Type B pancreatic cell (in vitro differentiated cells): ENCODE measurements at regions not wholly inside any gene's neighbourhood (a gene's known extent, or its start where the extent isn't known, plus 50 kb on each side); places are given as distances from the start of the nearest gene placed in this dataset.

ENCODE experiments used
- DNase-seq: peaks from one replicate; pipeline ENCODE4 v3.0.0; 2021; ENCODE audit warnings: mixed read lengths; ENCODE audit not compliant: unreplicated experiment; ENCODE audit errors: extremely low spot score
- H3K27ac Mint-ChIP-seq: 2 replicates; pipeline ENCODE4 v1.8.0; 2021; ENCODE audit warnings: mild to moderate bottlenecking, mixed read lengths
- H3K27me3 Mint-ChIP-seq: 2 replicates; pipeline ENCODE4 v1.8.0; 2021; ENCODE audit warnings: mixed read lengths
- H3K36me3 Mint-ChIP-seq: 2 replicates; pipeline ENCODE4 v1.8.0; 2021; ENCODE audit warnings: mixed read lengths
- H3K4me1 Mint-ChIP-seq: one replicate; pipeline ENCODE4 v1.8.0; 2021; ENCODE audit warnings: mixed read lengths; ENCODE audit not compliant: unreplicated experiment
- H3K4me3 Mint-ChIP-seq: 2 replicates; pipeline ENCODE4 v1.8.0; 2021; ENCODE audit warnings: mild to moderate bottlenecking, mixed read lengths
- H3K9me3 Mint-ChIP-seq: 2 replicates; pipeline ENCODE4 v1.8.0; 2021; ENCODE audit warnings: mixed read lengths
- TF ChIP-seq, protein P1 (sequence below): fragments of 200-600 bp; sonication (generic); conservative IDR thresholded peaks from 2 replicates; pipeline ENCODE4 v1.5.0; 2021; ENCODE audit warnings: antibody characterized with exemption, mild to moderate bottlenecking

DNA sequence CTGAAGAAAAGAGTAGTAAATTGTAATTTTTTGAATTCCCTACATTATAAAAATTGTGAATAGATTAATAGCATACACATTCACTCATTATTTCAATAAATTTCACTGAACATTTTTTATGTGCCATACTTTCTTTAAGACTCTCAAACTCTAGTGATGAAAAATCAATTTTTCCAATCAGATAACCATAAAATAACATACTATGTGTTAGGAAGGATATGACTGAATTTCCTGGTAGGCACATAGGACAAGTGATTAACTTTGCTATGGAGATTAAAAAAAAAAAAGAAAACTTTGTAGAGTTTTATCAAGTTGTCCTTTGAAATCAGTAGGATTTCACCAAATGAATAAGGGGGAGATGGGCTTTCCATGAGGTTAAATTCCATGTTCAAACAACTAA is 1597.3 kb upstream of the LRRTM3 start:
- DNase-seq, result no peak
- no peak overlapping the region for H3K27ac Mint-ChIP-seq
- no peaks in the 10 kb centered on the region for H3K27me3 Mint-ChIP-seq
- H3K4me1 Mint-ChIP-seq, result no peaks in the 10 kb centered on the region
- no peaks in the 10 kb centered on the region for H3K36me3 Mint-ChIP-seq
- H3K4me3 Mint-ChIP-seq, result no peak overlapping the region
- no peaks in the 10 kb centered on the region for H3K9me3 Mint-ChIP-seq
- TF ChIP-seq, protein P1, sequence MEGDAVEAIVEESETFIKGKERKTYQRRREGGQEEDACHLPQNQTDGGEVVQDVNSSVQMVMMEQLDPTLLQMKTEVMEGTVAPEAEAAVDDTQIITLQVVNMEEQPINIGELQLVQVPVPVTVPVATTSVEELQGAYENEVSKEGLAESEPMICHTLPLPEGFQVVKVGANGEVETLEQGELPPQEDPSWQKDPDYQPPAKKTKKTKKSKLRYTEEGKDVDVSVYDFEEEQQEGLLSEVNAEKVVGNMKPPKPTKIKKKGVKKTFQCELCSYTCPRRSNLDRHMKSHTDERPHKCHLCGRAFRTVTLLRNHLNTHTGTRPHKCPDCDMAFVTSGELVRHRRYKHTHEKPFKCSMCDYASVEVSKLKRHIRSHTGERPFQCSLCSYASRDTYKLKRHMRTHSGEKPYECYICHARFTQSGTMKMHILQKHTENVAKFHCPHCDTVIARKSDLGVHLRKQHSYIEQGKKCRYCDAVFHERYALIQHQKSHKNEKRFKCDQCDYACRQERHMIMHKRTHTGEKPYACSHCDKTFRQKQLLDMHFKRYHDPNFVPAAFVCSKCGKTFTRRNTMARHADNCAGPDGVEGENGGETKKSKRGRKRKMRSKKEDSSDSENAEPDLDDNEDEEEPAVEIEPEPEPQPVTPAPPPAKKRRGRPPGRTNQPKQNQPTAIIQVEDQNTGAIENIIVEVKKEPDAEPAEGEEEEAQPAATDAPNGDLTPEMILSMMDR, result no peak

DNA sequence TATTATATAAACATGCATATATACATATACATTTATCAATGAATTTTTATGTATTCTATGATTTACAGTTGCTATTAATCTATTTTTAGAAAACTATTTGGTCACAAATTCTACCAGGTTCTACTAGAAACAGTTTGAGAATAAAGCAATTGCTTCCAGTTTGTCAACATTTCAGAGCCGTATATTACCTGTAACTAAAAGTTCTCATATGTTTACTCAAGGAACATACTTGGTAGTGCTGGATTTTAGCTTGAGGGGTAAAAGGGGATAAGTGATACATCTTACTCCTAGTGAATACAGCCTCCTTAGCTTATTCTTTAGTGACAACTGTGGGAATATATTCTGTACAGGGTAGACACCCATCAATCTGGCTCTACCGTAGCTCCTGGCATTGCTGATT is 1590.5 kb upstream of the LRRTM3 start:
- no peak overlapping the region for H3K27ac Mint-ChIP-seq
- no peaks in the 10 kb centered on the region for H3K36me3 Mint-ChIP-seq
- TF ChIP-seq, protein P1, result no peak
- H3K4me3 Mint-ChIP-seq, result no peak overlapping the region
- no peaks in the 10 kb centered on the region for H3K9me3 Mint-ChIP-seq
- H3K27me3 Mint-ChIP-seq, result no peaks in the 10 kb centered on the region
- DNase-seq, result no peak
- no peaks in the 10 kb centered on the region for H3K4me1 Mint-ChIP-seq

DNA sequence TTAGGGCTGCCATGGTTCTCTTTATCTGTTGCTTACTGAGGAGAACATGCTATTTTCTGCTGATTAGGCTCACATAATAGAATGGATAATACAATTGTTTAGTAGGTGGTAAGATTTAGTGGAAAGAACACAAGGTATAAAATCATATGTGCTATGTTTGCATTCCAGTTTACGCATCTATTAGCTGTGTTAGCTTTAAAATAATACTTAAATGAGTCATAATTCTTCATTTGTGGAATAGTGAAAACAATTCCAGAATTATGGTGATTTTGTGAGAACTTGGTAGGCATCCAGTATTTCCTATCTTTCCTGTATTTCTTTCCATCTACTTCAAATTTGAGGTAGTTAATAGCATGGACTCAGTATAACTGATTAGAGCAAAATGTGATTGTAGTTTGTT is 1585.5 kb upstream of the LRRTM3 start:
- Mint-ChIP-seq H3K9me3 (no peaks in the 10 kb centered on the region), H3K4me1 (peaks cover 7% of the 10 kb centered on the region)

DNA sequence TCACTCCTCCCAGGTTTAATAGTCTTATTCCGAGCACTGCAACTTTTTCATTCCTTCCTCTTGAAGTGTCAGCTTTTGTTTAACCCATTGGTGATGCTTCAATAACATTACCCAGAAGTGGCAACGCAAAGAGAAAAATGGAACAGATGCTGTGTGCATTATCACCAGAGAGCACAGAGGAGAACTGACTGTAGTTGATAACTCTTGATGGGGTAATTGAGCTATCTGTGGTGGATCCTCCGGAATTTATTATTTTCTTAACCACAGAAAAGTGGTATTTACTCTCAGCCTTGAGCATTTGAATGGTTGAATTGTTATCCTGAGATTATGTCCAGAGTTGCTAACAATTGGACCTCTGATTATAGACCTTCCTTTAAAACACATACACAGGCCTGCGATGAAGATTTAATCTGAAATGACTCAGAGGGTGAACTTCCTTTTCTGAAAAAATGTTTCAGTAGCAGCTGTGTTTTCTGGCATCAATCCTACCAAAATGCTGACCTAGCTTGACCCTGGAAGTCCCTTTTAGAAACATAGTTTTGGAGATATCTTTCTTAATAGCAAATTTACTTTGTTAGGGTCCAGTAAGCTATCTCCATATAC is 1584.4 kb upstream of the LRRTM3 start:
- Mint-ChIP-seq H3K36me3 (no peaks in the 10 kb centered on the region), H3K4me3 (no peak overlapping the region), H3K9me3 (no peaks in the 10 kb centered on the region), H3K27ac (no peak overlapping the region), H3K27me3 (no peaks in the 10 kb centered on the region), H3K4me1 (peaks cover 7% of the 10 kb centered on the region)
- TF ChIP-seq, protein P1, result no peak
- DNase-seq, result no peak

More for the DNA sequence above, 1585.5 kb upstream of the LRRTM3 start:
- no peaks in the 10 kb centered on the region for H3K36me3 Mint-ChIP-seq
- H3K4me3 Mint-ChIP-seq, result no peak overlapping the region
- no peak overlapping the region for H3K27ac Mint-ChIP-seq
- TF ChIP-seq, protein P1, result no peak
- no peak for DNase-seq
- H3K27me3 Mint-ChIP-seq, result no peaks in the 10 kb centered on the region

DNA sequence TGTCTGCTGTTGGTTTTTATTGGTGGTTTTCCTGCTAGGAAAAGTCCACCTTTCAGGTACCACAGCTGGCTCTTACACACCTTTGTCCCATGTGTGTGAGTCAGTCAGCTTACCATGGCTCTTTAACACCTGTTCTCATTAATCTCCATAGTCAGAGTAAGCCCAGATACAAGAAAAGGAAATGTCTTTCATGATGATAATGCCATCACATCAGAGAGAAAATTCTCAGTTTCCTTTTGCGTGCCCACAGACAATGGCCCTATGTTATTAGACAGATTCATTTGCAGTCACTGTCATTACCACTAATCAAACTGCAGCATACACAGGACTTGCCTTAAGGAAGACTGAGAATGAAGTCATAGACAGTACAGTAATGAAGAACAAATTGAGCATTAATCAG is 1583.6 kb upstream of the LRRTM3 start:
- Mint-ChIP-seq H3K9me3 (no peaks in the 10 kb centered on the region), H3K4me1 (peaks cover 7% of the 10 kb centered on the region), H3K27me3 (no peaks in the 10 kb centered on the region), H3K27ac (no peak overlapping the region), H3K4me3 (no peak overlapping the region), H3K36me3 (no peaks in the 10 kb centered on the region)
- TF ChIP-seq, protein P1, result no peak
- DNase-seq, result no peak

DNA sequence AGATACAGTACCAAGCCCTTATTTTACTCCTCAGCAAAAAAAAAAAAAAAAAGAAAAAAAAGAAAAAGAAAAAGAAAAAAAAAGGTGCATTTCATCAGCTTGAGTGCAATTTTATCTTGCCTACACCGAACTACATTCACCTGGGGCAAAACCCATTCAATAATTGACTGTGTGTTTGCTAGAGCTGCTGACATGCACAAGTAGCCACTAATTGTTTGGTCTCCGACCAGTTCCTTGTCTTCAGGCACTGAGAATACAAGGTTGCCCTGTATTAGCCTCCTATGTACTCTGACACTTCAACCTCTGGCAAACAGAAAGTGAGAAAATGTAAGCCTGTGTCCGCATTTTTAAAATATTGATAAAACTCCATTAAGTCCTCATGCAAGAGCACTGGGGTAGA is 1579.4 kb upstream of the LRRTM3 start:
- no peak overlapping the region for H3K4me3 Mint-ChIP-seq
- H3K27ac Mint-ChIP-seq, result no peak overlapping the region
- no peaks in the 10 kb centered on the region for H3K27me3 Mint-ChIP-seq
- H3K4me1 Mint-ChIP-seq, result peaks cover 2% of the 10 kb centered on the region
- no peaks in the 10 kb centered on the region for H3K9me3 Mint-ChIP-seq
- DNase-seq, result no peak
- H3K36me3 Mint-ChIP-seq, result no peaks in the 10 kb centered on the region
- TF ChIP-seq, protein P1, result no peak
